Upper lobe of right lung (tissue), 1 donor: ENCODE measurements at regions not wholly inside any gene's neighbourhood (a gene's known extent, or its start where the extent isn't known, plus 50 kb on each side); places are given as distances from the start of the nearest gene placed in this dataset.

Experiments
- ATAC-seq: fragments of 200-7000 bp; cut with Tn5 transposase; one replicate; pipeline ENCODE4 v1.9.1; 2020; ENCODE audit warnings: mild to moderate bottlenecking, moderate library complexity
- DNase-seq: peaks from one replicate; pipeline ENCODE4 v3.0.0-alpha.2; 2020
- H3K27ac ChIP-seq: fragments of 200-600 bp; one replicate; pipeline ENCODE4 v1.8.0; 2022
- H3K27me3 ChIP-seq: fragments of 200-600 bp; one replicate; pipeline ENCODE4 v1.8.0; 2022; ENCODE audit warnings: mild to moderate bottlenecking
- H3K36me3 ChIP-seq: fragments of 200-600 bp; one replicate; pipeline ENCODE4 v1.8.0; 2022
- H3K4me1 ChIP-seq: fragments of 200-600 bp; one replicate; pipeline ENCODE4 v1.8.0; 2022
- H3K4me3 ChIP-seq: fragments of 200-600 bp; one replicate; pipeline ENCODE4 v1.8.0; 2022; ENCODE audit warnings: mild to moderate bottlenecking
- H3K9me3 ChIP-seq: fragments of 200-600 bp; one replicate; pipeline ENCODE4 v1.8.0; 2022
- CTCF ChIP-seq: fragments of 200-600 bp; IDR thresholded peaks from one replicate; pipeline ENCODE4 v1.8.0; 2022; ENCODE audit warnings: antibody characterized with exemption
- intact Hi-C: fragments of 100-400 bp; cut with DNase I; formaldehyde crosslinking; loops from one replicate; pipeline ENCODE4 v1.11.0; 2022
- donor health status: DM: no; HTN: yes; CAD: no; lungs with severe emphysema.

- H3K27ac ChIP-seq = no peak overlapping the region
- H3K4me3 ChIP-seq = no peak overlapping the region
- no peak for TF ChIP-seq CTCF
- no peak for ATAC-seq
- no peaks in the 10 kb centered on the region for H3K9me3 ChIP-seq
- H3K27me3 ChIP-seq = no peaks in the 10 kb centered on the region
- H3K36me3 ChIP-seq = no peaks in the 10 kb centered on the region
- intact Hi-C loops = no loop called here
- no peaks in the 10 kb centered on the region for H3K4me1 ChIP-seq
- DNase-seq = no peak
Observed at GRCh38 chr15:37537802-37538201, 396.6 kb upstream of the TMCO5A start.

GRCh38 chr15:37548116-37548515, 386.3 kb upstream of the TMCO5A start:
- H3K27ac ChIP-seq = no peak overlapping the region
- no peak overlapping the region for H3K4me3 ChIP-seq
- no peaks in the 10 kb centered on the region for H3K27me3 ChIP-seq
- H3K36me3 ChIP-seq = no peaks in the 10 kb centered on the region
- H3K4me1 ChIP-seq = no peaks in the 10 kb centered on the region
- intact Hi-C loops = no loop called here
- no peaks in the 10 kb centered on the region for H3K9me3 ChIP-seq
- TF ChIP-seq CTCF = no peak
- ATAC-seq (no peak), DNase-seq (no peak)

- no peak for ATAC-seq
- Histone ChIP-seq H3K36me3 (no peaks in the 10 kb centered on the region), H3K27me3 (no peaks in the 10 kb centered on the region), H3K4me1 (no peaks in the 10 kb centered on the region), H3K4me3 (no peak overlapping the region), H3K27ac (no peak overlapping the region), H3K9me3 (no peaks in the 10 kb centered on the region)
- intact Hi-C loops = no loop called here
- DNase-seq = no peak
- no peak for TF ChIP-seq CTCF
Observed at GRCh38 chr15:37550360-37551024, 383.9 kb upstream of the TMCO5A start.

GRCh38 chr15:37572401-37572800, 362.0 kb upstream of the TMCO5A start:
- intact Hi-C loops = no loop called here
- no peak for ATAC-seq
- H3K4me1 ChIP-seq = no peaks in the 10 kb centered on the region
- no peak overlapping the region for H3K27ac ChIP-seq
- no peak overlapping the region for H3K4me3 ChIP-seq
- no peaks in the 10 kb centered on the region for H3K9me3 ChIP-seq
- no peak for TF ChIP-seq CTCF
- no peaks in the 10 kb centered on the region for H3K27me3 ChIP-seq
- H3K36me3 ChIP-seq = no peaks in the 10 kb centered on the region
- DNase-seq = no peak

GRCh38 chr15:37574985-37575384, 359.5 kb upstream of the TMCO5A start:
- no peak overlapping the region for H3K27ac ChIP-seq
- DNase-seq (no peak), ATAC-seq (no peak)
- H3K4me1 ChIP-seq = no peaks in the 10 kb centered on the region
- no peak for TF ChIP-seq CTCF
- intact Hi-C loops = no loop called here
- H3K36me3 ChIP-seq = no peaks in the 10 kb centered on the region
- no peaks in the 10 kb centered on the region for H3K9me3 ChIP-seq
- no peak overlapping the region for H3K4me3 ChIP-seq
- no peaks in the 10 kb centered on the region for H3K27me3 ChIP-seq

GRCh38 chr15:37576952-37577351, 357.5 kb upstream of the TMCO5A start:
- ATAC-seq (no peak), DNase-seq (no peak)
- H3K4me1 ChIP-seq = no peaks in the 10 kb centered on the region
- no peak overlapping the region for H3K4me3 ChIP-seq
- no peaks in the 10 kb centered on the region for H3K27me3 ChIP-seq
- no peaks in the 10 kb centered on the region for H3K36me3 ChIP-seq
- intact Hi-C loops = no loop called here
- H3K9me3 ChIP-seq = no peaks in the 10 kb centered on the region
- no peak overlapping the region for H3K27ac ChIP-seq
- TF ChIP-seq CTCF = no peak
